Activated CD4-positive, alpha-beta T cell treated with anti-CD3 and anti-CD28 coated beads for 1 hour (primary cell): ENCODE measurements at regions not wholly inside any gene's neighbourhood (a gene's known extent, or its start where the extent isn't known, plus 50 kb on each side); places are given as distances from the start of the nearest gene placed in this dataset.
"Not testable (repeated sequence)": the region's sequence is repeated elsewhere in the genome, so short reads cannot be mapped to it uniquely, and the experiment has no call there.

Experiments used
- DNase-seq: peaks from one replicate; pipeline ENCODE4 v3.0.0-alpha.2; 2020

GRCh38 chr2:37759989-37760388, 88.5 kb upstream of the CDC42EP3 start:
- not testable (repeated sequence) for DNase-seq

- no peak for DNase-seq
These were observed 89.0 kb upstream of the CDC42EP3 start for GRCh38 chr2:37760471-37760870.

- DNase-seq: not testable (repeated sequence)
These were observed 90.8 kb upstream of the CDC42EP3 start for GRCh38 chr2:37762281-37762680.

- no peak for DNase-seq
These were observed 93.3 kb upstream of the CDC42EP3 start for GRCh38 chr2:37764739-37765138.

GRCh38 chr2:37766106-37766505, 94.7 kb upstream of the CDC42EP3 start:
- DNase-seq: no peak

- DNase-seq: no peak
These were observed 95.6 kb upstream of the CDC42EP3 start for GRCh38 chr2:37767046-37767445.

GRCh38 chr2:37767959-37768925, 96.8 kb upstream of the CDC42EP3 start:
- DNase-seq: no peak

- no peak for DNase-seq
These were observed 98.1 kb upstream of the CDC42EP3 start for GRCh38 chr2:37769551-37769950.

- no peak for DNase-seq
These were observed 99.4 kb upstream of the CDC42EP3 start for GRCh38 chr2:37770797-37771196.

GRCh38 chr2:37771600-37772088, 100.2 kb upstream of the CDC42EP3 start:
- no peak for DNase-seq

- no peak for DNase-seq
These were observed 102.1 kb upstream of the CDC42EP3 start for GRCh38 chr2:37773371-37774130.

GRCh38 chr2:37774171-37774944, 102.9 kb upstream of the CDC42EP3 start:
- not testable (repeated sequence) for DNase-seq

- DNase-seq: no peak
These were observed 103.8 kb upstream of the CDC42EP3 start for GRCh38 chr2:37774976-37775907.

- DNase-seq: no peak
These were observed 104.4 kb upstream of the CDC42EP3 start for GRCh38 chr2:37775908-37776250.

- DNase-seq: no peak
These were observed 105.0 kb upstream of the CDC42EP3 start for GRCh38 chr2:37776487-37776886.

- DNase-seq: no peak
These were observed 107.7 kb upstream of the CDC42EP3 start for GRCh38 chr2:37779139-37779538.

- DNase-seq: no peak
These were observed 108.4 kb upstream of the CDC42EP3 start for GRCh38 chr2:37779611-37780386.

- DNase-seq: no peak
These were observed 108.9 kb upstream of the CDC42EP3 start for GRCh38 chr2:37780387-37780676.

- no peak for DNase-seq
These were observed 109.6 kb upstream of the CDC42EP3 start for GRCh38 chr2:37781028-37781427.

GRCh38 chr2:37782155-37782673, 110.8 kb upstream of the CDC42EP3 start:
- DNase-seq: no peak
